B cell (primary cell): ENCODE measurements at regions not wholly inside any gene's neighbourhood (a gene's known extent, or its start where the extent isn't known, plus 50 kb on each side); places are given as distances from the start of the nearest gene placed in this dataset.

Experiments used
- ATAC-seq: fragments of 200-7000 bp; cut with Tn5 transposase; one replicate; pipeline ENCODE4 v1.10.0; 2021; ENCODE audit warnings: low read depth, mild to moderate bottlenecking, moderate number of reproducible peaks, moderate library complexity
- CTCF ChIA-PET: fragments of 350-600 bp; sonication (Branson Sonifier 250); formaldehyde crosslinking; loops from one replicate; lab custom pipeline; 2021; ENCODE audit warnings: antibody characterized with exemption, inconsistent platforms; lab: Charles Lee
- POLR2A ChIA-PET: fragments of 350-600 bp; sonication (Branson Sonifier 250); formaldehyde crosslinking; loops from one replicate; lab custom pipeline; 2021; ENCODE audit warnings: antibody characterized with exemption; lab: Charles Lee
- DNase-seq: peaks from one replicate; pipeline ENCODE4 v3.0.0; 2013
- H2AFZ ChIP-seq: 2 replicates; pipeline ENCODE4 v1.6.1; 2012; ENCODE audit warnings: mild to moderate bottlenecking, low read depth, low read length; ENCODE audit not compliant: insufficient read depth, poor library complexity, severe bottlenecking
- H3K27ac ChIP-seq, 2 donors: 1 replicate in 1 of 2; 2 replicates in 1 of 2; pipeline ENCODE4 v1.5.1; 2012 to 2013; ENCODE audit warnings: low read length in 2 of 2, mild to moderate bottlenecking in 2 of 2, moderate library complexity in 1 of 2
- H3K27me3 ChIP-seq, 4 experiments: fragments of 200-600 bp in 1 of 4; sonication (generic) in 1 of 4; replicated peaks in 1 of 4; 1 replicate in 2 of 4; 2 replicates in 2 of 4; pipeline versions ENCODE4 v1.6.1 to v1.7.0; 2013 to 2016; ENCODE audit warnings: low read length in 3 of 4, mild to moderate bottlenecking in 2 of 4, mixed read lengths in 1 of 4, moderate library complexity in 1 of 4; ENCODE audit not compliant: insufficient read depth in 4 of 4, control insufficient read depth in 3 of 4; ENCODE audit errors: control extremely low read depth in 1 of 4
- H3K36me3 ChIP-seq, 2 experiments: replicated peaks in 1 of 2; 1 replicate in 1 of 2; 2 replicates in 1 of 2; pipeline versions ENCODE4 v1.6.1 to v1.7.1; 2013; ENCODE audit warnings: low read length in 1 of 2; ENCODE audit not compliant: insufficient read depth in 2 of 2, control insufficient read depth in 1 of 2; ENCODE audit errors: control extremely low read depth in 1 of 2, extremely low read depth in 1 of 2
- H3K4me1 ChIP-seq, 2 donors: fragments of 200-600 bp in 1 of 2; sonication (generic) in 1 of 2; 1 replicate in 1 of 2; 2 replicates in 1 of 2; pipeline versions ENCODE4 v1.5.1 to v1.6.1; 2013 to 2017; ENCODE audit warnings: low read length in 2 of 2; ENCODE audit not compliant: control insufficient read depth in 2 of 2, insufficient read depth in 2 of 2
- H3K4me2 ChIP-seq: replicated peaks from 2 replicates; pipeline ENCODE3; 2012; ENCODE audit warnings: mild to moderate bottlenecking, low read depth, low read length; ENCODE audit not compliant: poor library complexity, severe bottlenecking
- H3K4me3 ChIP-seq, 5 experiments: fragments of 200-600 bp in 1 of 5; sonication (generic) in 1 of 5; 1 replicate in 3 of 5; 2 replicates in 2 of 5; pipeline versions ENCODE4 v1.5.1 to v1.7.0; 2011 to 2016; ENCODE audit warnings: low read length in 4 of 5, mild to moderate bottlenecking in 4 of 5, low read depth in 2 of 5, control low read depth in 1 of 5, moderate library complexity in 1 of 5; ENCODE audit not compliant: insufficient read depth in 1 of 5; ENCODE audit errors: control extremely low read depth in 1 of 5, extremely low read depth in 1 of 5
- H3K79me2 ChIP-seq: fragments of 200-600 bp; sonication (generic); one replicate; pipeline ENCODE4 v1.6.0; 2016; ENCODE audit warnings: low read length; ENCODE audit not compliant: control insufficient read depth, insufficient read depth
- H3K9ac ChIP-seq: fragments of 200-600 bp; sonication (generic); 2 replicates; pipeline ENCODE4 v1.6.1; 2017; ENCODE audit warnings: mild to moderate bottlenecking, low read length, moderate library complexity
- H3K9me3 ChIP-seq, 3 donors: one replicate each; pipeline versions ENCODE4 v1.6.1 to v1.7.1; 2013; ENCODE audit warnings: low read length in 2 of 3; ENCODE audit not compliant: control insufficient read depth in 2 of 3, insufficient read depth in 1 of 3; ENCODE audit errors: control extremely low read depth in 1 of 3
- H4K20me1 ChIP-seq: 2 replicates; pipeline ENCODE4 v1.6.0; 2012; ENCODE audit warnings: mild to moderate bottlenecking, low read length; ENCODE audit not compliant: insufficient read depth, control insufficient read depth, poor library complexity, severe bottlenecking
- H3K27ac Mint-ChIP-seq: one replicate; pipeline ENCODE4 v1.8.0; 2021; ENCODE audit warnings: mixed read lengths
- H3K27me3 Mint-ChIP-seq: one replicate; pipeline ENCODE4 v1.8.0; 2021; ENCODE audit warnings: mixed read lengths
- H3K4me1 Mint-ChIP-seq: one replicate; pipeline ENCODE4 v1.8.0; 2021; ENCODE audit warnings: mixed read lengths
- H3K4me3 Mint-ChIP-seq: one replicate; pipeline ENCODE4 v1.8.0; 2021; ENCODE audit warnings: mixed read lengths
- H3K9me3 Mint-ChIP-seq: one replicate; pipeline ENCODE4 v1.8.0; 2022; ENCODE audit warnings: mixed read lengths; ENCODE audit not compliant: insufficient read depth
- EZH2 ChIP-seq: IDR thresholded peaks from 2 replicates; pipeline ENCODE4 v1.6.1; 2012; ENCODE audit warnings: borderline replicate concordance, low read depth, mild to moderate bottlenecking, moderate library complexity, low read length; ENCODE audit not compliant: insufficient read depth, poor library complexity, severe bottlenecking
- WGBS: methylation state at CpG from one replicate; pipeline ENCODE4 v1.1.5; 2013; ENCODE audit warnings: missing lambda C conversion rate; ENCODE audit not compliant: insufficient coverage; 5-methylcytosine and 5-hydroxymethylcytosine counted together
- intact Hi-C: fragments of 100-400 bp; cut with micrococcal nuclease; formaldehyde crosslinking; loops from one replicate; pipeline ENCODE4 v1.10.0; 2022
- TF ChIP-seq, protein P1 (sequence below): fragments of 200-600 bp; IDR thresholded peaks from one replicate; pipeline ENCODE4 v1.8.0; 2022; ENCODE audit warnings: antibody characterized with exemption, mild to moderate bottlenecking

DNA sequence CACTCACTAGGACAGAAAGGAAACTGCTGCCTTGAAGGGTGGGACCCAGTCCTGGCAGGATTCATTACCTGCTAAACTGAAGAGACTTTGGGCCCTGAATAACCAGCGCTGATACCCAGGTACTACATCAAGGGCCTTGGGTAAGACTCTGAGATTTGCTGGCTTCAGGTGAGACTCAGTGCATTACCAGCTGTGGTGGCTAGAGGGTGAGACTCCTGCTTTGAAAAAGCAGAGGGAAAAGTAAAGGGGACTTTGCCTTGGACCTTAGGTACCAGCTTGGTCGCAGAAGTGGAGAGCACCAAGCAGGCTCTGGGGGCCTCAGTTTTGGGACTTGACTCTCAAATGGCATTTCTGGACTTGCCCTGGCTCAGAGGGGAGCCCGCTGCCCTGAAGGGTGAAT lies 673.3 kb downstream of the NXPH1 start:
- H3K27ac ChIP-seq, result no peak overlapping the region
- H3K27me3 ChIP-seq, result no peaks in the 10 kb centered on the region
- WGBS, result 100% methylated on average over 2 of the region's 3 CpGs
- peaks cover 0 to 14% (median 2%) of the 10 kb centered on the region in 3 donors for H3K9me3 ChIP-seq
- Mint-ChIP-seq H3K27me3 (no peaks in the 10 kb centered on the region), H3K4me3 (no peak overlapping the region), H3K27ac (no peak overlapping the region), H3K9me3 (peaks cover 7% of the 10 kb centered on the region), H3K4me1 (no peaks in the 10 kb centered on the region)
- POLR2A ChIA-PET, result no interaction called here
- intact Hi-C loops, result no loop called here
- H3K9ac ChIP-seq, result no peak overlapping the region
- TF ChIP-seq, protein P1, sequence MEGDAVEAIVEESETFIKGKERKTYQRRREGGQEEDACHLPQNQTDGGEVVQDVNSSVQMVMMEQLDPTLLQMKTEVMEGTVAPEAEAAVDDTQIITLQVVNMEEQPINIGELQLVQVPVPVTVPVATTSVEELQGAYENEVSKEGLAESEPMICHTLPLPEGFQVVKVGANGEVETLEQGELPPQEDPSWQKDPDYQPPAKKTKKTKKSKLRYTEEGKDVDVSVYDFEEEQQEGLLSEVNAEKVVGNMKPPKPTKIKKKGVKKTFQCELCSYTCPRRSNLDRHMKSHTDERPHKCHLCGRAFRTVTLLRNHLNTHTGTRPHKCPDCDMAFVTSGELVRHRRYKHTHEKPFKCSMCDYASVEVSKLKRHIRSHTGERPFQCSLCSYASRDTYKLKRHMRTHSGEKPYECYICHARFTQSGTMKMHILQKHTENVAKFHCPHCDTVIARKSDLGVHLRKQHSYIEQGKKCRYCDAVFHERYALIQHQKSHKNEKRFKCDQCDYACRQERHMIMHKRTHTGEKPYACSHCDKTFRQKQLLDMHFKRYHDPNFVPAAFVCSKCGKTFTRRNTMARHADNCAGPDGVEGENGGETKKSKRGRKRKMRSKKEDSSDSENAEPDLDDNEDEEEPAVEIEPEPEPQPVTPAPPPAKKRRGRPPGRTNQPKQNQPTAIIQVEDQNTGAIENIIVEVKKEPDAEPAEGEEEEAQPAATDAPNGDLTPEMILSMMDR, result no peak
- no peak for TF ChIP-seq EZH2
- no peaks in the 10 kb centered on the region for H3K4me1 ChIP-seq
- no peaks in the 10 kb centered on the region for H3K36me3 ChIP-seq
- CTCF ChIA-PET, result no interaction called here
- DNase-seq (no peak), ATAC-seq (no peak)
- H3K4me2 ChIP-seq, result no peak overlapping the region
- H2AFZ ChIP-seq, result no peak overlapping the region
- H3K4me3 ChIP-seq, result no peak overlapping the region
- H3K79me2 ChIP-seq, result no peaks in the 10 kb centered on the region
- no peaks in the 10 kb centered on the region for H4K20me1 ChIP-seq

DNA sequence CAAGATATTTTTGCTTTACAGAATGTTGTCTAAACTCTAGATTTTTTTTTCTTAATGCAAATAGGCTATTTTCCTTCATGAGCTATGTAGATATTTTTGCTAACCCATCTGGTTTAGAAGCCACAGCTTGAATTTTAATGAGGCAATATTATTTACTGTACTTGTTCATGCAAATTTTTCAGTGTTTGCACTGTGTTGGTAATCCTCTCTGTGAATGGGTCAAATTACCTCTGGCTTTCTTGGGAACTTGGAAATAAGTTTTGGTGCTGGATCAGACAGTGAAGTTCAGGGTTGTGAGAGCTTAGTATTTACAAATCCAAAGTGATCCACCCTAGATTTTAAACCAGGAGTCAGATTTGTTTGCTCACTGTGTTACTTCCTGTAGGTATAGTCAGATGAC lies 686.9 kb downstream of the NXPH1 start:
- Mint-ChIP-seq H3K4me3 (no peak overlapping the region), H3K27ac (no peak overlapping the region), H3K4me1 (no peaks in the 10 kb centered on the region), H3K27me3 (no peaks in the 10 kb centered on the region), H3K9me3 (peaks cover 2% of the 10 kb centered on the region)
- no peak for DNase-seq
- H2AFZ ChIP-seq, result no peak overlapping the region
- no peak for TF ChIP-seq EZH2
- TF ChIP-seq, protein P1, result no peak
- no peaks in the 10 kb centered on the region for H4K20me1 ChIP-seq
- H3K27ac ChIP-seq, result no peak overlapping the region
- ATAC-seq, result no peak
- CTCF ChIA-PET, result no interaction called here
- no peak overlapping the region for H3K9ac ChIP-seq
- H3K27me3 ChIP-seq, result no peaks in the 10 kb centered on the region
- H3K79me2 ChIP-seq, result no peaks in the 10 kb centered on the region
- H3K9me3 ChIP-seq, result no peaks in the 10 kb centered on the region
- intact Hi-C loops, result no loop called here
- no peak overlapping the region for H3K4me2 ChIP-seq
- H3K36me3 ChIP-seq, result no peaks in the 10 kb centered on the region
- no peak overlapping the region for H3K4me3 ChIP-seq
- H3K4me1 ChIP-seq, result no peaks in the 10 kb centered on the region
- POLR2A ChIA-PET, result no interaction called here
